ENCODE measurements at regions not wholly inside any gene's neighbourhood (a gene's known extent, or its start where the extent isn't known, plus 50 kb on each side); places are given as distances from the start of the nearest gene placed in this dataset.

- DNase-seq = no peak
These were observed 630.4 kb downstream of the PRELID2 start for GRCh38 chr5:145204743-145205142.

GRCh38 chr5:145203193-145203592 lies 631.9 kb downstream of the PRELID2 start:
- no peak for DNase-seq

GRCh38 chr5:145198525-145199260 lies 636.4 kb downstream of the PRELID2 start:
- no peak for DNase-seq

GRCh38 chr5:145189746-145190145 lies 645.4 kb downstream of the PRELID2 start:
- DNase-seq = no peak

GRCh38 chr5:145180371-145180770 lies 654.8 kb downstream of the PRELID2 start:
- DNase-seq = no peak

GRCh38 chr5:145178641-145179523 lies 656.3 kb downstream of the PRELID2 start:
- no peak for DNase-seq

- DNase-seq = no peak
These were observed 659.1 kb downstream of the PRELID2 start for GRCh38 chr5:145176041-145176440.

GRCh38 chr5:145166110-145166509 lies 669.0 kb downstream of the PRELID2 start:
- DNase-seq = no peak

- DNase-seq = no peak
These were observed 671.3 kb downstream of the PRELID2 start for GRCh38 chr5:145163876-145164275.

- no peak for DNase-seq
These were observed 672.5 kb downstream of the PRELID2 start for GRCh38 chr5:145162626-145163025.

GRCh38 chr5:145161391-145161790 lies 673.8 kb downstream of the PRELID2 start:
- DNase-seq = no peak

- no peak for DNase-seq
These were observed 674.5 kb downstream of the PRELID2 start for GRCh38 chr5:145160679-145161078.

- DNase-seq = no peak
These were observed 676.4 kb downstream of the PRELID2 start for GRCh38 chr5:145158730-145159129.

- DNase-seq = no peak
These were observed 677.3 kb downstream of the PRELID2 start for GRCh38 chr5:145157841-145158240.

GRCh38 chr5:145141534-145141933 lies 693.6 kb downstream of the PRELID2 start:
- no peak for DNase-seq

- DNase-seq = no peak
These were observed 704.1 kb downstream of the PRELID2 start for GRCh38 chr5:145130996-145131395.

- no peak for DNase-seq
These were observed 705.3 kb downstream of the PRELID2 start for GRCh38 chr5:145129797-145130196.

GRCh38 chr5:145124806-145125205 lies 710.3 kb downstream of the PRELID2 start:
- no peak for DNase-seq

GRCh38 chr5:145118611-145119010 lies 716.5 kb downstream of the PRELID2 start:
- no peak for DNase-seq

GRCh38 chr5:145118127-145118526 lies 717.0 kb downstream of the PRELID2 start:
- DNase-seq = no peak

- no peak for DNase-seq
These were observed 717.9 kb downstream of the PRELID2 start for GRCh38 chr5:145117285-145117684.

GRCh38 chr5:145111420-145111819 lies 723.7 kb downstream of the PRELID2 start:
- no peak for DNase-seq

GRCh38 chr5:145110834-145111233 lies 724.3 kb downstream of the PRELID2 start:
- no peak for DNase-seq
